Spinal cord (tissue), 9 donors: ENCODE measurements at regions not wholly inside any gene's neighbourhood (a gene's known extent, or its start where the extent isn't known, plus 50 kb on each side); places are given as distances from the start of the nearest gene placed in this dataset.
"Not testable (repeated sequence)": the region's sequence is repeated elsewhere in the genome, so short reads cannot be mapped to it uniquely, and the experiment has no call there.

Experiments
- DNase-seq, 6 donors: peaks; one replicate each; pipeline versions ENCODE4 v3.0.0 to v3.0.0-alpha.2; 2013 to 2015; ENCODE audit warnings: low spot score in 6 of 6, low read depth in 4 of 6
- H3K27ac ChIP-seq: one replicate; pipeline ENCODE4 v1.5.1; 2013; ENCODE audit warnings: low read depth, low read length, control low read depth
- H3K27me3 ChIP-seq: one replicate; pipeline ENCODE4 v1.6.1; 2013; ENCODE audit warnings: low read length; ENCODE audit not compliant: control insufficient read depth, insufficient read depth
- H3K36me3 ChIP-seq: one replicate; pipeline ENCODE4 v1.6.1; 2013; ENCODE audit warnings: low read length; ENCODE audit not compliant: control insufficient read depth, insufficient read depth
- H3K4me1 ChIP-seq: one replicate; pipeline ENCODE4 v1.6.1; 2013; ENCODE audit warnings: low read length; ENCODE audit not compliant: control insufficient read depth, insufficient read depth
- H3K4me3 ChIP-seq: one replicate; pipeline ENCODE4 v1.5.1; 2013; ENCODE audit warnings: low read depth, low read length, control low read depth
- H3K9me3 ChIP-seq: one replicate; pipeline ENCODE4 v1.6.1; 2013; ENCODE audit warnings: low read length; ENCODE audit not compliant: control insufficient read depth, insufficient read depth
- whole genome bisulfite sequencing: methylation state at CpG from one replicate; pipeline ENCODE4 v1.1.5; 2013; ENCODE audit warnings: missing lambda C conversion rate; ENCODE audit not compliant: insufficient coverage; 5-methylcytosine and 5-hydroxymethylcytosine counted together
- donor health status: healthy.

- DNase-seq, result no peak
- no peak overlapping the region for H3K27ac ChIP-seq
Measured at GRCh38 chr12:47361389-47362021, 281.7 kb upstream of the AMIGO2 start.

GRCh38 chr12:47360771-47361388, 281.1 kb upstream of the AMIGO2 start:
- Histone ChIP-seq H3K4me3 (no peak overlapping the region), H3K9me3 (no peaks in the 10 kb centered on the region), H3K36me3 (no peaks in the 10 kb centered on the region), H3K4me1 (no peaks in the 10 kb centered on the region), H3K27ac (no peak overlapping the region), H3K27me3 (no peaks in the 10 kb centered on the region)
- whole genome bisulfite sequencing, result 90% methylated on average over 1 of the region's 4 CpGs
- DNase-seq, result no peak

More at GRCh38 chr12:47361389-47362021, 281.7 kb upstream of the AMIGO2 start:
- H3K27me3 ChIP-seq, result no peaks in the 10 kb centered on the region
- no peaks in the 10 kb centered on the region for H3K4me1 ChIP-seq
- H3K36me3 ChIP-seq, result no peaks in the 10 kb centered on the region
- no peaks in the 10 kb centered on the region for H3K9me3 ChIP-seq
- H3K4me3 ChIP-seq, result no peak overlapping the region
- 82% methylated on average over 3 of the region's 7 CpGs for WGBS

- DNase-seq, result no peak
- Histone ChIP-seq H3K4me1 (no peaks in the 10 kb centered on the region), H3K27me3 (no peaks in the 10 kb centered on the region), H3K36me3 (no peaks in the 10 kb centered on the region), H3K9me3 (no peaks in the 10 kb centered on the region), H3K27ac (no peak overlapping the region), H3K4me3 (no peak overlapping the region)
- no CpG with 5 or more reads among the region's 1 CpG for WGBS
Measured at GRCh38 chr12:47360093-47360480, 280.3 kb upstream of the AMIGO2 start.

GRCh38 chr12:47359310-47360092, 279.7 kb upstream of the AMIGO2 start:
- DNase-seq, result no peak
- Histone ChIP-seq H3K27ac (no peak overlapping the region), H3K4me1 (no peaks in the 10 kb centered on the region), H3K27me3 (no peaks in the 10 kb centered on the region), H3K4me3 (no peak overlapping the region), H3K36me3 (no peaks in the 10 kb centered on the region), H3K9me3 (no peaks in the 10 kb centered on the region)
- 100% methylated on average over 1 of the region's 7 CpGs for WGBS

GRCh38 chr12:47357006-47357405, 277.2 kb upstream of the AMIGO2 start:
- not testable (repeated sequence) for H3K4me3 ChIP-seq, H3K27ac ChIP-seq, H3K9me3 ChIP-seq, H3K36me3 ChIP-seq, H3K4me1 ChIP-seq, DNase-seq, H3K27me3 ChIP-seq
- 100% methylated on average over 4 of the region's 8 CpGs for WGBS

GRCh38 chr12:47356129-47356700, 276.5 kb upstream of the AMIGO2 start:
- Histone ChIP-seq H3K4me1 (no peaks in the 10 kb centered on the region), H3K27ac (no peak overlapping the region), H3K27me3 (no peaks in the 10 kb centered on the region), H3K36me3 (no peaks in the 10 kb centered on the region), H3K4me3 (no peak overlapping the region), H3K9me3 (no peaks in the 10 kb centered on the region)
- DNase-seq, result peak in 1 of 6 donors; percentile 7
- WGBS, result 100% methylated on average over 2 of the region's 3 CpGs

- Histone ChIP-seq H3K4me1 (no peaks in the 10 kb centered on the region), H3K27me3 (no peaks in the 10 kb centered on the region), H3K4me3 (no peak overlapping the region), H3K27ac (no peak overlapping the region), H3K9me3 (no peaks in the 10 kb centered on the region), H3K36me3 (no peaks in the 10 kb centered on the region)
- no peak for DNase-seq
- WGBS, result 80% methylated on average over 6 of the region's 6 CpGs
Measured at GRCh38 chr12:47353508-47353907, 273.7 kb upstream of the AMIGO2 start.

- Histone ChIP-seq H3K4me1 (no peaks in the 10 kb centered on the region), H3K27ac (no peak overlapping the region), H3K4me3 (no peak overlapping the region), H3K9me3 (no peaks in the 10 kb centered on the region), H3K27me3 (no peaks in the 10 kb centered on the region), H3K36me3 (no peaks in the 10 kb centered on the region)
- no peak for DNase-seq
- WGBS, result 100% methylated on average over 1 of the region's 2 CpGs
Measured at GRCh38 chr12:47352067-47352466, 272.3 kb upstream of the AMIGO2 start.

- DNase-seq, result peak in 1 of 6 donors; percentile 57
- Histone ChIP-seq H3K36me3 (no peaks in the 10 kb centered on the region), H3K27me3 (no peaks in the 10 kb centered on the region), H3K9me3 (no peaks in the 10 kb centered on the region), H3K4me1 (no peaks in the 10 kb centered on the region), H3K27ac (no peak overlapping the region), H3K4me3 (no peak overlapping the region)
- no CpG with 5 or more reads among the region's 2 CpGs for WGBS
Measured at GRCh38 chr12:47351526-47351925, 271.8 kb upstream of the AMIGO2 start.
